ENCODE measurements at regions not wholly inside any gene's neighbourhood (a gene's known extent, or its start where the extent isn't known, plus 50 kb on each side); places are given as distances from the start of the nearest gene placed in this dataset.

DNA sequence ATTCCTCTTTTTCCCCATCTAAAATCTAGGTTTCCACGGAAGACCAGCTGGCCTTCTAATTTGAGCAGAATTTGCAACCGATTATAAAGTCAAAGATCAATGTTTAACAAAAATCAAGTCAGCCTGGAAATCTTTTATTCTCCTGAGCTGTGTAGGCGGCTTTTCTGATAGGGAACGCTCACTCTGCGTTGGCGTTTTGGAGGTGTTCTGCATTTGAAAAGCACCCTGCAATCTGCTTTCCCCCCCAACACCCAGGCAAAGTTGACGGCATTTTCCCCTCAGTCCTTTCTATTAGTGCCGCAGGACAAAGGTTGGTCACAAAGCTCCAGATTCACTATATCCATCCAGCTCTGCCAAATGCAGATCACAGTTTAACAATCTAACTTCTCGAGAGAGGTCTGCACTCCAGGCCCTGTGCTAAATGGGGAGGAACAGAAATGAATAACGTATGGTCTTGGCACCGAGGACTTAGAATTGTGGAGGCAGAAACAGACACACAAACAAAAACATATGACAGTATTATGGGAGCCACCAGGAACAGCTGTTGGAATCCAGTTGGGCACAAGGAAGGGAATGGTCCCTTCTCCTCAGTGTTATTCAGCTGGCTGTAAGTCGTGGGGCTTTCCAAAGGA, 50.4 kb upstream of the LARS2 start:
- no peak for TF ChIP-seq CTCF (IDR thresholded peaks at IDR 0.05)
- no peak for TF ChIP-seq POLR2A (IDR thresholded peaks at IDR 0.05)
